ENCODE measurements at regions not wholly inside any gene's neighbourhood (a gene's known extent, or its start where the extent isn't known, plus 50 kb on each side); places are given as distances from the start of the nearest gene placed in this dataset.

GRCh38 chr3:188052169-188053035 is 101.6 kb upstream of the LPP start:
- TF ChIP-seq SIN3A (IDR thresholded peaks at IDR 0.05; ENCODE audit: borderline replicate concordance, insufficient read depth, low read length) (no peak), REST (IDR thresholded peaks at IDR 0.05; ENCODE audit: insufficient read depth in 1 of 2, low read depth in 2 of 2, low read length in 2 of 2) (no peak), FOXP2 (optimal IDR thresholded peaks at IDR 0.05; ENCODE audit: borderline replicate concordance, extremely low read depth, extremely low read length, insufficient read depth) (peak; percentile 75), TAF1 (IDR thresholded peaks at IDR 0.05; ENCODE audit: borderline replicate concordance, insufficient read depth, low read length) (no peak), POLR2AphosphoS5 (IDR thresholded peaks at IDR 0.05; ENCODE audit: low read depth, low read length) (no peak)

- TF ChIP-seq TAF1 (IDR thresholded peaks at IDR 0.05; ENCODE audit: borderline replicate concordance, insufficient read depth, low read length): no peak
- TF ChIP-seq POLR2AphosphoS5 (IDR thresholded peaks at IDR 0.05; ENCODE audit: low read depth, low read length): no peak
- no peak for TF ChIP-seq SIN3A (IDR thresholded peaks at IDR 0.05; ENCODE audit: borderline replicate concordance, insufficient read depth, low read length)
- no peak for TF ChIP-seq FOXP2 (optimal IDR thresholded peaks at IDR 0.05; ENCODE audit: borderline replicate concordance, extremely low read depth, extremely low read length, insufficient read depth)
- TF ChIP-seq REST (IDR thresholded peaks at IDR 0.05; ENCODE audit: insufficient read depth in 1 of 2, low read depth in 2 of 2, low read length in 2 of 2): no peak
Measured at GRCh38 chr3:188053036-188053340, 101.0 kb upstream of the LPP start.

- no peak for TF ChIP-seq POLR2AphosphoS5 (IDR thresholded peaks at IDR 0.05; ENCODE audit: low read depth, low read length)
- TF ChIP-seq FOXP2 (optimal IDR thresholded peaks at IDR 0.05; ENCODE audit: borderline replicate concordance, extremely low read depth, extremely low read length, insufficient read depth): no peak
- TF ChIP-seq TAF1 (IDR thresholded peaks at IDR 0.05; ENCODE audit: borderline replicate concordance, insufficient read depth, low read length): no peak
- no peak for TF ChIP-seq SIN3A (IDR thresholded peaks at IDR 0.05; ENCODE audit: borderline replicate concordance, insufficient read depth, low read length)
- no peak for TF ChIP-seq REST (IDR thresholded peaks at IDR 0.05; ENCODE audit: insufficient read depth in 1 of 2, low read depth in 2 of 2, low read length in 2 of 2)
Measured at GRCh38 chr3:188053710-188054380, 100.1 kb upstream of the LPP start.

GRCh38 chr3:188054541-188054940 is 99.4 kb upstream of the LPP start:
- TF ChIP-seq FOXP2 (optimal IDR thresholded peaks at IDR 0.05; ENCODE audit: borderline replicate concordance, extremely low read depth, extremely low read length, insufficient read depth): no peak
- TF ChIP-seq REST (IDR thresholded peaks at IDR 0.05; ENCODE audit: insufficient read depth in 1 of 2, low read depth in 2 of 2, low read length in 2 of 2): no peak
- no peak for TF ChIP-seq POLR2AphosphoS5 (IDR thresholded peaks at IDR 0.05; ENCODE audit: low read depth, low read length)
- TF ChIP-seq TAF1 (IDR thresholded peaks at IDR 0.05; ENCODE audit: borderline replicate concordance, insufficient read depth, low read length): no peak

Measured in PFSK-1 (cell line).